NCI-H82 (cell line): ENCODE measurements at regions not wholly inside any gene's neighbourhood (a gene's known extent, or its start where the extent isn't known, plus 50 kb on each side); places are given as distances from the start of the nearest gene placed in this dataset.
"Not testable (repeated sequence)": the region's sequence is repeated elsewhere in the genome, so short reads cannot be mapped to it uniquely, and the experiment has no call there.

Experiments used
- DNase-seq: peaks from one replicate; lab custom pipeline; 2025; lab: John Stamatoyannopoulos, UW

- not testable (repeated sequence) for DNase-seq
These were observed 59.6 kb upstream of the DMRTB1 start for GRCh38 chr1:53399370-53400133.

- DNase-seq, result no peak
These were observed 58.2 kb upstream of the DMRTB1 start for GRCh38 chr1:53400761-53401674.

GRCh38 chr1:53401813-53402745, 57.1 kb upstream of the DMRTB1 start:
- DNase-seq, result peak; percentile 84

- DNase-seq, result no peak
These were observed 56.1 kb upstream of the DMRTB1 start for GRCh38 chr1:53402891-53403655.

GRCh38 chr1:53405737-53406136, 53.5 kb upstream of the DMRTB1 start:
- DNase-seq, result no peak

- DNase-seq, result no peak
These were observed 52.5 kb upstream of the DMRTB1 start for GRCh38 chr1:53406551-53407235.

GRCh38 chr1:53408013-53408754, 51.0 kb upstream of the DMRTB1 start:
- DNase-seq, result no peak

- DNase-seq, result no peak
These were observed 50.5 kb upstream of the DMRTB1 start for GRCh38 chr1:53408755-53409129.

- DNase-seq, result no peak
These were observed 50.0 kb upstream of the DMRTB1 start for GRCh38 chr1:53409233-53409632.
